GM12875 (cell line): ENCODE measurements at regions not wholly inside any gene's neighbourhood (a gene's known extent, or its start where the extent isn't known, plus 50 kb on each side); places are given as distances from the start of the nearest gene placed in this dataset.

Experiments
- H3K4me3 ChIP-seq: one replicate; pipeline ENCODE4 v1.5.1; 2011; ENCODE audit warnings: low read depth, low read length, control low read depth
- TF ChIP-seq, protein P1 (sequence below): IDR thresholded peaks from 2 replicates; pipeline ENCODE4 v1.5.1; 2011; ENCODE audit warnings: low read depth, mild to moderate bottlenecking, control low read depth, inconsistent platforms, low read length, moderate library complexity, borderline replicate concordance; ENCODE audit not compliant: insufficient read depth

DNA sequence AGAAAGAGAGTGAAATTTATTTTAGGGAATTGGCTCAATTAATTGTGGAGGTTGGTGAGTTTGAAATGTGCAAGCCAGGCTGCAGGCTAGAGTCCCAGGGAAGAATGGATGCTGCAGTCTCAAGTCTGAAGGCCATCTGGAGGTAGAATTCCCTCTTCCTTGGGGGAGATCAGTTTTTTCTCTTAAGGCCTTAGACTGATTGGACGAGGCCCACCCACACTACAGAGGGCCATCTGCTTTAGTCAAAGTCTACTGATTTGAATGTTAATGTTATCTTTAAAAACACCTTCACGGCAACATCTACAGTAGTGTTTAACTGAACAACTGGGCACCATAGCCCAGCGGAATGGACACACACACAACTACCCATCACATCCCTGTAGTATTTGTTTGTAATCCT is 245.9 kb upstream of the IRF2BP2 start:
- TF ChIP-seq, protein P1, sequence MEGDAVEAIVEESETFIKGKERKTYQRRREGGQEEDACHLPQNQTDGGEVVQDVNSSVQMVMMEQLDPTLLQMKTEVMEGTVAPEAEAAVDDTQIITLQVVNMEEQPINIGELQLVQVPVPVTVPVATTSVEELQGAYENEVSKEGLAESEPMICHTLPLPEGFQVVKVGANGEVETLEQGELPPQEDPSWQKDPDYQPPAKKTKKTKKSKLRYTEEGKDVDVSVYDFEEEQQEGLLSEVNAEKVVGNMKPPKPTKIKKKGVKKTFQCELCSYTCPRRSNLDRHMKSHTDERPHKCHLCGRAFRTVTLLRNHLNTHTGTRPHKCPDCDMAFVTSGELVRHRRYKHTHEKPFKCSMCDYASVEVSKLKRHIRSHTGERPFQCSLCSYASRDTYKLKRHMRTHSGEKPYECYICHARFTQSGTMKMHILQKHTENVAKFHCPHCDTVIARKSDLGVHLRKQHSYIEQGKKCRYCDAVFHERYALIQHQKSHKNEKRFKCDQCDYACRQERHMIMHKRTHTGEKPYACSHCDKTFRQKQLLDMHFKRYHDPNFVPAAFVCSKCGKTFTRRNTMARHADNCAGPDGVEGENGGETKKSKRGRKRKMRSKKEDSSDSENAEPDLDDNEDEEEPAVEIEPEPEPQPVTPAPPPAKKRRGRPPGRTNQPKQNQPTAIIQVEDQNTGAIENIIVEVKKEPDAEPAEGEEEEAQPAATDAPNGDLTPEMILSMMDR, result no peak

DNA sequence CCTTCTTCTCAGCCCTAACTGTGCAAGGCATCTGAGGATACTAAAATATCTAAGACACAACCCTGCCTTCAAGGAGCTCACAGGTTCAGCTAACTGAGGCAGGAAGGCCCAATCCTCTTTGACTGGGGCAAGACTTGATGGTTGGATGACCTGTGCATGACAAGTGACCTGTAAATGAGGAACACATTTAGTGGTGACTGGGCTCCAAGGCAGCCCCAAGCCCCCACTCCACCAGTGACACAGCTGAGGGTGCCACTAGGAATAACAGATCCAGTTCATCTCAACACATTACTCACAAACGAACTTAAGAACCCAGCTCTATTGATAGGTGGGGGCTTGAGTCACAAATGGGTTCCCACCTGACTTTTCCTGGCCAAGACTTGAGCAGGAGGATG is 244.7 kb upstream of the IRF2BP2 start:
- TF ChIP-seq, protein P1, result no peak
- H3K4me3 ChIP-seq, result no peak overlapping the region

More for the DNA sequence above, 245.9 kb upstream of the IRF2BP2 start:
- H3K4me3 ChIP-seq, result no peak overlapping the region

DNA sequence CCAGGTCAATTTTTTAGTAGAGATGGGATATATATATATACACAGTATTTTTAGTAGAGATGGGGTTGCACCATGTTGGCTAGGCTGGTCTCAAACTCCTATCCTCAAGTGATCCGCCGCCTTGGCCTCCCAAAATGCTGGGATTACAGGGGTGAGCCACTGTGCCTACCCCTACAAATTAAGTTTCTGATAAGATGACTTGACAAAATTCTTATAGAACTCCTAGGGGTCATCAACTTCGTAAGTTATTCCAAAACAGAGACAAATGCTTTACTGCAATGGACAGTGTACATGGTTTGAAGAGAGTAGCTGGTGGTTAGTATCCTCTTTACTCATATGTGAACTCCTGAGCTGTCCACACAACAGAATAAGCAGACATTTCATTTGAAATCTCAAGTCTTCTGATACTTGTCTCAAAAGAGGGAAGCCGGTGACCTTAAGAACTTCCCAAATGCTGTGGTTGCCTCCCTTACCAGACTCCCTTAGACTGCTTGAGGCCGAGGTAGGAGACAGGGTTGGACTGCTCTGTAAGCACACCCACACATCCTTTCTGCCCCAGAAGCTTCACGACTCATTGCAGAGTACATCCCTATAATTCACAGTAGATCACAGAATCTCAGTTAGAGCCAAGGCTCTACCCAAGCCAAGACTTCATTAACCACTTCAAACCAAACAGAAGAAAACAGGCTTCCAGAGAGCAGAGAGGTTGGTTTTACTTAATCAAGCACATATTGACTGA is 244.1 kb upstream of the IRF2BP2 start:
- TF ChIP-seq, protein P1, result no peak
- no peak overlapping the region for H3K4me3 ChIP-seq

DNA sequence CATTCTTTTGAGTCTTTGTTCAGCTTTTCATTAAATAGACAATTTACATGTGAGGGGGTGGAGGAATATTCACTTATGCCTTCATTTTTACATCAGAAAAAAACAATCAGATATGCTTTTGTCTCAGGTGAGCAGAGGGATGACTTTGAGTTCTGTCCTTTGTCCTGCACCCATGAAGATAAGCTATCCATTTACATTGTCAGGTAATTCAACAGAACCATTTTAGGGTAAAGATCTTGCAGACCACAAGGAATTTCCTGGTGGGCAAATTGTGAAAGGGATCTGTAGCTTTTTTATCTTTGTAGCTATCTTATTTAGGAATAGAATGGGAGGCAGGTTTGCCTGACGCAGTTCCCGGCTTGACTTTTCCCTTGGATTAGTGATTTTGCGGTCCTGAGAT is 242.7 kb upstream of the IRF2BP2 start:
- TF ChIP-seq, protein P1, result no peak
- H3K4me3 ChIP-seq, result no peak overlapping the region

DNA sequence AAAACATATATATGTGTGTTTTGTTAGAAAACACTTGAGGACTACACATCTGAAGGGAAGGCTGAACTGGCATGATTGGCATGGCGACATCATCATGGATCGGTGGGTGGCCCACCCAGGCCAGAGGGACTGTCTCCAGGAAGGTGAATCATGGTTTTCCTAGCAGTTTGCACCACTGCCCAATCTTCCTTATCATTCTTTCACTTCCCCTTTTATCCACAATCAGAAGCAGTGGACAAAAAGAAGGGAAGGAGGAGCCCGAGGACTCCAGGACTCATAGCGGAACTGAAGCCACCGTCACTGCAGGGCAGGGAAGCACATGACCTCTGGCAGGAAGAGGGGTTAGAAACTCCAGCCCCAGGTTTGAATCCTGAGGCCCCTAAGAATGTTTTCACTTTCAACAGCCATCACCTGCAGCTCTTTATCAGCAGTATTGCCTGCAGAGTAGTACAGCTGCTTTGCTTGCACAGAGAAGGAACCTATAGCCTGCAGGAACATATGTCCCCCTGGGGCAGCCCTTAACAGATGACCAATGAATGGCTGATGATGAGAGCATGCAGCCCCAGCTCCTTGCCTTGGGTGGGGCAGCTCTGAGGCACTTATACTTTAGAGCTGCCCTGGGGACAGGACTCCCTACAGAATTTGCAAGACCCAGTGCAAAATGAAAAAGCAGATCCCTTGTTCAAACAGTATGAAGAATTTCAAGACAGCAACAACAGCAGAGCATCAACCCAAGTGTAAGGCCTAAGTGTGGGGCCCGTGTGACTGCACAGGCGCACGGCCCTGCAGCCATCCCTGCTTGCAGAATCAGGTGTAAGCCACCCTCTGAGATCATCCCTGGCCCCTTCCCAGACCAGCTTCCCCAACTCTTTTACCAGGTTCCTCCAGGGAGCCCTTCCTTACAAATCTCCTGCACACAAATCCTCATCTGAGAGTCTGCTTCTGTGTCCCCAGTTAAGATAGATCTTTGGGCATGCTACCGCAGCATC is 241.8 kb upstream of the IRF2BP2 start:
- TF ChIP-seq, protein P1, result no peak
- H3K4me3 ChIP-seq, result no peak overlapping the region

DNA sequence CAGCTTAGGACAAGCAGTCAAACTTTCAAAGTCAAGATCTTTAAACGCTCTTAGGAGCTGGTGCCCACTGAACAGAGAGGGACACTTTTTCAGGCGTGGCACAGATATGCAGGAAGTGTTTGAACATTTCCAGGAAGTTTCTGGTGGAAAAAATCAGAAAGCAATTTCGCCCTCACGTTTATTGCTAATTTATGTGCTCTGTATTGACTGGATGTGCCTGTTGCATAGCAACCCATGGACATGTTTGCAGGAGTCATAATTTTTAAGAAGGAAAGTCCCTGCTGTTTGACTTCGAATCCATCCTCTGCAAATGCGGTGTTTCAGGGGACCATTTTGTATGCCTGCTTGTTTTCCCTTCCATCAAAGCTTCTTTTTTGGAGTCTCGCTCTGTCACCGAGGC is 239.9 kb upstream of the IRF2BP2 start:
- H3K4me3 ChIP-seq, result no peak overlapping the region
- TF ChIP-seq, protein P1, result no peak
